Body of pancreas (tissue), 4 donors: ENCODE measurements at regions not wholly inside any gene's neighbourhood (a gene's known extent, or its start where the extent isn't known, plus 50 kb on each side); places are given as distances from the start of the nearest gene placed in this dataset.

Experiments used
- ATAC-seq: fragments of 150-250 bp; one replicate; pipeline ENCODE4 v1.9.1; 2016
- DNase-seq, 4 donors: peaks; one replicate each; pipeline ENCODE4 v3.0.0-alpha.2; 2019
- H3K27ac ChIP-seq, 4 donors: fragments of 200-600 bp; sonication (generic); 1 replicate in 3 of 4; 2 replicates in 1 of 4; pipeline versions ENCODE4 v1.5.1 to v1.6.1; 2016 to 2019; ENCODE audit warnings: mild to moderate bottlenecking in 1 of 4, mixed read lengths in 1 of 4, moderate library complexity in 1 of 4
- H3K27me3 ChIP-seq, 2 donors: fragments of 200-600 bp; sonication (generic); one replicate each; pipeline ENCODE4 v1.6.0; 2016; ENCODE audit warnings: mild to moderate bottlenecking in 1 of 2
- H3K36me3 ChIP-seq, 2 donors: fragments of 200-600 bp; sonication (generic); replicated peaks in 1 of 2; 2 replicates each; pipeline ENCODE4 v1.5.1; 2016; ENCODE audit warnings: low read depth in 2 of 2; ENCODE audit not compliant: insufficient read depth in 1 of 2
- H3K4me1 ChIP-seq: fragments of 200-600 bp; sonication (generic); one replicate; pipeline ENCODE4 v1.6.0; 2016
- H3K4me3 ChIP-seq, 2 donors: fragments of 200-600 bp; sonication (generic); 1 replicate in 1 of 2; 2 replicates in 1 of 2; pipeline ENCODE4 v1.5.1; 2016 to 2019
- H3K9me3 ChIP-seq, 3 donors: fragments of 200-600 bp; sonication (generic); 1 replicate in 2 of 3; 2 replicates in 1 of 3; pipeline ENCODE4 v1.5.1; 2016
- CTCF ChIP-seq, 7 experiments: fragments of 450-650 bp in 4 of 7; fragments of 200-600 bp in 3 of 7; sonication (generic) in 3 of 7; IDR thresholded peaks; one replicate each; pipeline ENCODE4 v1.5.1; 2016 to 2019; ENCODE audit warnings: antibody characterized with exemption in 7 of 7
- POLR2A ChIP-seq, 3 donors: fragments of 450-650 bp; IDR thresholded peaks; one replicate each; pipeline ENCODE4 v1.6.1; 2016; ENCODE audit warnings: antibody characterized with exemption in 3 of 3, mild to moderate bottlenecking in 2 of 3
- WGBS, 2 donors: methylation state at CpG; one replicate each; pipeline ENCODE4 v1.1.5; 2017; 5-methylcytosine and 5-hydroxymethylcytosine counted together
- intact Hi-C: fragments of 100-400 bp; cut with DNase I; formaldehyde crosslinking; loops from one replicate; pipeline ENCODE4 v1.15.1; 2023

- Histone ChIP-seq H3K27ac (no peak overlapping the region), H3K4me1 (no peaks in the 10 kb centered on the region), H3K9me3 (no peaks in the 10 kb centered on the region), H3K36me3 (no peaks in the 10 kb centered on the region), H3K4me3 (no peak overlapping the region), H3K27me3 (no peaks in the 10 kb centered on the region)
- ATAC-seq (no peak), DNase-seq (no peak)
- WGBS, 2 donors, result 73 to 76% methylated on average over 3 of the region's 3 CpGs
- TF ChIP-seq POLR2A (IDR thresholded peaks at IDR 0.05), result no peak
- TF ChIP-seq CTCF (IDR thresholded peaks at IDR 0.05), result no peak
- intact Hi-C loops, result no loop called here
Observed at GRCh38 chr16:86709103-86709502, 130.8 kb downstream of the FOXL1 start.

GRCh38 chr16:86709902-86710601 is 131.7 kb downstream of the FOXL1 start:
- intact Hi-C loops, result no loop called here
- DNase-seq, result no peak
- 57 to 70% methylated on average over 22 to 31 of the region's 31 CpGs for WGBS, 2 donors
- no peak overlapping the region for H3K4me3 ChIP-seq
- H3K27ac ChIP-seq, result no peak overlapping the region
- H3K36me3 ChIP-seq, result no peaks in the 10 kb centered on the region
- H3K9me3 ChIP-seq, result no peaks in the 10 kb centered on the region
- no peak for TF ChIP-seq CTCF (IDR thresholded peaks at IDR 0.05)
- TF ChIP-seq POLR2A (IDR thresholded peaks at IDR 0.05), result no peak
- ATAC-seq, result no peak
- no peaks in the 10 kb centered on the region for H3K4me1 ChIP-seq
- H3K27me3 ChIP-seq, result no peaks in the 10 kb centered on the region

GRCh38 chr16:86710602-86710950 is 132.2 kb downstream of the FOXL1 start:
- TF ChIP-seq POLR2A (IDR thresholded peaks at IDR 0.05) (no peak), CTCF (IDR thresholded peaks at IDR 0.05) (no peak)
- no peaks in the 10 kb centered on the region for H3K36me3 ChIP-seq
- DNase-seq, result no peak
- intact Hi-C loops, result no loop called here
- ATAC-seq, result no peak
- H3K9me3 ChIP-seq, result no peaks in the 10 kb centered on the region
- H3K27ac ChIP-seq, result no peak overlapping the region
- H3K27me3 ChIP-seq, result no peaks in the 10 kb centered on the region
- H3K4me1 ChIP-seq, result no peaks in the 10 kb centered on the region
- no peak overlapping the region for H3K4me3 ChIP-seq
- 53 to 72% methylated on average over 3 to 8 of the region's 8 CpGs for WGBS, 2 donors

GRCh38 chr16:86712158-86713009 is 134.0 kb downstream of the FOXL1 start:
- DNase-seq (no peak), ATAC-seq (no peak)
- intact Hi-C loops, result no loop called here
- TF ChIP-seq POLR2A (IDR thresholded peaks at IDR 0.05), result no peak
- TF ChIP-seq CTCF (IDR thresholded peaks at IDR 0.05), result no peak
- Histone ChIP-seq H3K9me3 (no peaks in the 10 kb centered on the region), H3K4me3 (no peak overlapping the region), H3K27ac (no peak overlapping the region), H3K4me1 (no peaks in the 10 kb centered on the region), H3K27me3 (no peaks in the 10 kb centered on the region), H3K36me3 (no peaks in the 10 kb centered on the region)
- WGBS, 2 donors, result 63 to 72% methylated on average over 12 to 18 of the region's 18 CpGs
